ENCODE measurements at regions not wholly inside any gene's neighbourhood (a gene's known extent, or its start where the extent isn't known, plus 50 kb on each side); places are given as distances from the start of the nearest gene placed in this dataset.

GRCh38 chr13:30000370-30000765, 150.0 kb upstream of the UBL3 start:
- no peak for TF ChIP-seq CTCF (IDR thresholded peaks at IDR 0.05)
- Mint-ChIP-seq H3K27me3 (no peaks in the 10 kb centered on the region), H3K9me3 (no peaks in the 10 kb centered on the region), H3K4me1 (ENCODE audit: low read depth) (peaks cover 9% of the 10 kb centered on the region), H3K36me3 (ENCODE audit: low read depth) (no peaks in the 10 kb centered on the region), H3K27ac (no peak overlapping the region), H3K4me3 (no peak overlapping the region)
- ChIA-PET POLR2A (no interaction called here), CTCF (no interaction called here)
- ATAC-seq = no peak
- no peak for DNase-seq
- intact Hi-C loops (cut with micrococcal nuclease) = no loop called here

GRCh38 chr13:29999492-30000369, 149.3 kb upstream of the UBL3 start:
- Mint-ChIP-seq H3K4me1 (ENCODE audit: low read depth) (peaks cover 5% of the 10 kb centered on the region), H3K27me3 (no peaks in the 10 kb centered on the region), H3K27ac (no peak overlapping the region), H3K9me3 (no peaks in the 10 kb centered on the region), H3K4me3 (no peak overlapping the region), H3K36me3 (ENCODE audit: low read depth) (no peaks in the 10 kb centered on the region)
- no peak for DNase-seq
- TF ChIP-seq CTCF (IDR thresholded peaks at IDR 0.05) = no peak
- intact Hi-C loops (cut with micrococcal nuclease) = no loop called here
- ChIA-PET POLR2A (no interaction called here), CTCF (no interaction called here)
- no peak for ATAC-seq

- intact Hi-C loops (cut with micrococcal nuclease) = no loop called here
- Mint-ChIP-seq H3K4me3 (no peak overlapping the region), H3K27me3 (no peaks in the 10 kb centered on the region), H3K27ac (no peak overlapping the region), H3K9me3 (no peaks in the 10 kb centered on the region), H3K4me1 (ENCODE audit: low read depth) (no peaks in the 10 kb centered on the region), H3K36me3 (ENCODE audit: low read depth) (no peaks in the 10 kb centered on the region)
- POLR2A ChIA-PET = no interaction called here
- CTCF ChIA-PET = interaction anchor here (0.8 kb wide), 1 partner anchor 186 kb away, joined by 3 read pairs; no protein-coding TSS in a partner anchor
- ATAC-seq (no peak), DNase-seq (no peak)
- TF ChIP-seq CTCF (IDR thresholded peaks at IDR 0.05) = no peak
These were observed 145.9 kb upstream of the UBL3 start for GRCh38 chr13:29996316-29996715.

GRCh38 chr13:29994911-29995595, 144.6 kb upstream of the UBL3 start:
- CTCF ChIA-PET = interaction anchor here (1.1 kb wide), 1 partner anchor 118 kb away, joined by 3 read pairs; no protein-coding TSS in a partner anchor
- Mint-ChIP-seq H3K4me3 (no peak overlapping the region), H3K27ac (no peak overlapping the region), H3K36me3 (ENCODE audit: low read depth) (no peaks in the 10 kb centered on the region), H3K4me1 (ENCODE audit: low read depth) (no peaks in the 10 kb centered on the region), H3K27me3 (no peaks in the 10 kb centered on the region), H3K9me3 (no peaks in the 10 kb centered on the region)
- intact Hi-C loops (cut with micrococcal nuclease) = no loop called here
- TF ChIP-seq CTCF (IDR thresholded peaks at IDR 0.05) = no peak
- POLR2A ChIA-PET = interaction anchor here (1.2 kb wide), 1 partner anchor 10 kb away, joined by 4 read pairs; no protein-coding TSS in a partner anchor
- ATAC-seq = no peak
- DNase-seq = no peak

All from activated CD8-positive, alpha-beta T cell treated with anti-CD3 and anti-CD28 coated beads for 36 hours (primary cell).